Central memory CD4-positive, alpha-beta T cell (primary cell): ENCODE measurements at regions not wholly inside any gene's neighbourhood (a gene's known extent, or its start where the extent isn't known, plus 50 kb on each side); places are given as distances from the start of the nearest gene placed in this dataset.

Source experiments
- DNase-seq: peaks from one replicate; pipeline ENCODE4 v3.0.0; 2022

DNA sequence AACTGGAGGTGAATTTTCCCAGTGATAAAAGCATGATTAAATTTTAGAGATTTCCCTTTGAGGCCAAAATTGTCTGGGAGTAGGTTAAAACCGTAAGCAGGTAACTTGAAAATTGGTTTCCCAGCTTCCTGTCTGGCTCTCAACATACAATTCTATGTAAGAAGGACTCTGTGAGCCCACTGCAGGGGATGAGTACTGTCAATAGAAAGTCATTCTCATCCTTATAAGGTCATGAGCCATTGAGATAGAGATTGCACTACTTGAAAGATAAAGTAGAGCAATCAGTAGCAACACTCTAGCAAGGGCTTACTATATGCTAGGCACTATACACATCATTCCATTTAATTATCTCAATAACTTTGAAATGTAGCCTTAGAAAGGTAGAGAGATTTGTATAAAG lies 225.6 kb upstream of the HMGA2 start:
- DNase-seq, result no peak

DNA sequence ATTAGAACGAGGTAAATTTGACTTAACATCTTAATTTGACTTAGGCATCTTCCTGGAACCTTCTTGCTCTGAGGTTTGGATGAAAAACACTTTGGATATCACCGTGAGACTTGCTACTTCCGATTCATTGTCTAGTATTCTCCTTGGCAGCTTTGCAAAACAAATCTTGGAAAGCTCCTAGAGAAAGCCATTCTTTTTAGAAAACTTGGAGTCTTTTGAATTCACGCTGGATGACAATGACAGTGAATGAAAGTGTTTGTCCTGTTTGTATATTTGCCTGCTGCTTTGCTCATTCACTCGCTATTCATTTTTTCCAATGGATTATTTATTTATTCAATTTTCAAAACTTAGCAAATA lies 222.1 kb upstream of the HMGA2 start:
- no peak for DNase-seq

DNA sequence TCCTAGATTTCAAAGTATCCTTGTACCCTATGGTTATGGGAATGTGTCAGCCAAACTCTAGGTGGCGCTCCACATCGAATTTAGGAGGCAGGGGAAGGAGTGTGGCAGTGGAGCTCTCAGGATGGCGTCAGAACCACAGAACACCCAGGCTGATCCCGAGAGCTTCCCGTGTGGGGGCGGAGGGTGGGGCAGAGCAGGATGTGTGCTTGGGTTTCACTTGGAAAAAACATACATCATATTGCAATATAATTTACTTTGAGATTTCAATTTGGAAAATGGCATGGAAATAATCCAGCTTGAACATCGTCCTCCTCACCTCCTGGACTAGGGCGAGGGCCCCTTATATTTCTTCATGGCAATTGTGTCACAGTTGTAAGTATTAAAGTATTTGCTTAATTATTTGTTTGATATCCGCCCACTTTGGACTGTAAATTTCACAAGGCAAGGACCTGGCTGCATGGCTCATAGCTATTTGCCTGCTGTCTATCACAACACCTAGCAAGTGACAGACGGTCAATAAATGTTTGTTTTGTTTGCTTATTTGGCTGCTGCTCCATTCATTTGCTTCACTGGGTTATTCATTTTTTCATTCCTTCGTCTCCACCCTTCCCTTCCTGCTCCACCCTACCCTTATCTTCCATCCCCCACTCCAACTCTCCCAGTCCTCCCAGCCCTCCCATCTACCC lies 221.5 kb upstream of the HMGA2 start:
- no peak for DNase-seq

DNA sequence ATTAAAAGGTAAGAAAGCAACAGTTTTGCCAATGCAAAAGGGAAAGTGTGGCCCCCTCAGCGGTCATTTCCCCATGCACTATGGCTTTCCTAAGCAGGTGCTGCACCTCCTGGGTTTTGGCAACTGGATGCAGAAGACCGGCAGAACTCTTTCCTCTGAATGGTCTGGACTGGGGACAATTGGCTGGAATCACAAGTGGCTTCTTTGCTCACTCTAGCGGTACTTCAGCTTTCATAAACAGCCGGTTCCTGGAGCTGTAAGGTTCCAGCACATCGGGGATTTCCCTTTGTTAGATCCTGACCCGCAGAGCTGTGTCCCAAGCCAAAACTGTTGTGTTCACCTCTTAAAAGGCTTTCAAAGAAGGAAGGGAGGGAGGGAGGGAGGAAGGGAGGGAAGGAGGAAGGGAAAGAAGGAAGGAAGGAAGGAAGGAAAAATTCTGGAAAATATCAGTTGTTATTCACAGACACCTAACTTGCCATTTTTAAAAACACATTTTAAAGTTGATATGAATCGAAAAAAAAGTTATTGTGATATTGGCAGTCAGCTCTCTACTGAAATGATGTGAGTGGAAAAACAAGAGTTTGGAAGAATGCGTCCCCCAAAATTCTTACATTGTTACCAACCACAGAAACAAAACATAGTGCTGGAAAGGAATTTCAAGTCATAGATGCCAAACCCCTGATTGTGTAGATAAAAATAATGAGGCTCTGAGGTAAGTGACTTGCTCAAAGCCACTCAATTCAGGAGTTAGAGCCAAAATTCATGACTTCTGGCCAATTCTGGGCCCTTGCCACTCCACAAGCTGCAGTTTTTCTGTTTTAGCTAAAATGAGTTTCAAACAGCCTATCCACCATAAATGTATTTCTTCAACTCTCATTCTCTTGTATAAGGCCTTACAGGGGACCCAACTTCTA lies 220.6 kb upstream of the HMGA2 start:
- DNase-seq, result no peak

DNA sequence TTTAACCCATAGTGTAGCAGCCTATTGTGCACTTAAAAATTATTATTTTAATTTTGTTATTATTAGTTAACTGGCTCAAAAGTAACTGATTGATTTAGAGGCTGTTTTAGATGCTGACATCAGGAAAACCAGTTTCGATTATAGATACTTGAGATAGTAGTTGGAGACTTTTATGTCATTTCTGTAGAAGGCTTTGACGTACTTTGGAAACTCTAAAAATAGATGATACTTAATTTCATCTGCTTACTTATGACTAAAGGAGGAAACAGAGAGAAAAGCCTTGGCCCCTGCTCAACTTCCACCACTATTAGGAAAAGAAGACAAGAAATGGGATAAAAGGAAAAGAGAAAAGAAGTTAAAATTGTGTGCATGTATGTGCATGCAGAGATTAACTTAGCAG lies 219.3 kb upstream of the HMGA2 start:
- no peak for DNase-seq

DNA sequence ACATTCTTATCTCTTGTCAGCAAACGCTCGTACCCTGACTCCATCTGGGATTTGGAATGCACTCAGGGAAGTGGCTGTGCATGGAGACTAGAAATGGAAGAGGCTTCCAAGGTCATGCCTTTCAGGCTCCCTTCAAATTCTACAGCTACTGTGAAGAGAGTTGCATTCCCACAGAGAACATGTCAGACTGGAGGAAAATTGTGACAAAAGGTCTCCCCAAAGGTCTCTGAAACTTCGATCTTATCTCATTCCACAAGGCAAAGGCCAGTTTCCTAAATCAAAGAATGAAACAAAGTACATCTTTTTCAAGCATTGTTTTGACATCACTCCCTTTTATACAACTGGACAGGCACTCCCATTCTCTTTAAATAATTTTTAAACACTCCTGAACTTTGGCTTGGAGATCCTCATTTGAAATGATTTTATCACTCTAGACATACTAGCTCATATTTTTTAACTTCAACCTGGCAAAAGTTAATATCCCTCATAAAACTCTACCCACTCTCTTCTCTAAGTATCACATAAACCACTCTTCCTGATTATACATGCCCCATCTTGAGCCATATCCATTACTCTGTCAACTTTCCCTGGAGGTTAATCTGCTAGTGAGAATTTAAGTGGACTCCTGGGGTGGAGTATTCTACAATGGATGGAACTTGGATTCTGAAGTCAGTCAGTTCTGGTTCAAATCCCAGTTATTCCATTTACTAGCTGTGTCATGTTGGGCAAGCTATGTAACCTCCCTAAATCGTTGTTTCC lies 218.1 kb upstream of the HMGA2 start:
- DNase-seq, result no peak

DNA sequence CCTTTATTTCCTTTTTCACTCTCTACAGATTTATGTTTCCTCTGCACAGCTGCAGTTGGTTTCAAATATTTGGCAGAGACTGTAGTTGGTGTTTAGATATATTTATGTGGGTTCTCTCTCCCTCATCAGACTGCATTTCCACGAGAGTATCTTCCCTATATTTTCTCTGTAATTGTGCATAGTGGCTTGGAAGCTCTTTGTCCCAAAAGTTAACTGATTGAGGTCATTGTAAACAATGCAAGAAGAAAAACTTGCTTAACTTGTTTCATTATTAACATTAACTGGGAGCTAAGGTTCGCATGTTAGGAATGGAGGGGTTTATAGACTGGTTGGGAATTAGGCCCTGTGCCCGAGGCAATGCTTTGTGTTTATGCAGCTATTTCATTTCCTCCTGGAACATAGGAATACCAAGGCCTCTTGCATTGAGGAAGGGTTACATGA lies 216.9 kb upstream of the HMGA2 start:
- DNase-seq, result no peak

DNA sequence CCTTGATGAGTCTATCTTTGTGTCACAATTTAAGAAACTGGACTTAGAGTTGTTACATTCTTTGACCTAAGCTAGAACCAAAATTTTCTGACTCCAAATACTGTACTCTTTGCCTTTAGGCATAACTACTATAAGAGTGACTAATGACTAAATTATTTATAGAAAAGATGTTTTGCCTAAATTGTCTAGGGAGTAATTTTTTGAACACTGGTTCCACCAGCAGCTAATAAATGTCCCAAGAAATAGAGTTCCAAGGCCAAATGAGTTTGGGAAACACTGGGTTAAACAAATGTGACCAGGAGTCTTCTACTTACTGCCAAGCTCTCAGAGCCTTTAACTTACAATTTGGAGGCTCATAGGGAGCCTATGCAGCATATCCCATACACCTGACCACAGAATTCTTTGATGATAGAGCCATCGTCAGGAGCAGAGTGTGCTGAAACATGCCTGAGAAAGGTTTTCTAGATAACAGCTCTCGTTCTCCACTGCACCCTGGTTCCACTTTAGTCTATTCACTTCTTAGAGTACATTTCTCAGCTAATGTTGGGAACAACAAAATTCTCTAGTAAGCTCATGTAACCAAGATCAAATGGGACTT lies 215.9 kb upstream of the HMGA2 start:
- DNase-seq, result no peak

DNA sequence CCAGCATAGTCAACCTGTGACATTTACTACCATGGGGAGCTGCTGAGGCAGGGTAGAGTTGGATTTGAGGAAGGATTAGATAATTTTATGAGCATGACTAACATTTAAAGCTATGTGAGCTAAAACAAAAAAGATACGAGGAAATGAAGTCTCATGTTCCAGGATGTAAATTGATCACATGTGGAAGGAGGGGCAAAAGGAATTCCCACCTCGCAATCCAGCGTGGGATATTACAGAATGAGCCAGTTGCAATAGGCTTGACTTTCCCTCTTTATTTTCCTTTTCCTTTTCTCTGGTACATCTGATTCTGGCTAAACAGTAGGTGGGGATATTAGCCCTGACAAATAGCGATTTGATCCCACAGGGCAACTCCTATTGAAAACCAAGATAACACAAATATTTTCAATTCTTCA lies 214.9 kb upstream of the HMGA2 start:
- no peak for DNase-seq

DNA sequence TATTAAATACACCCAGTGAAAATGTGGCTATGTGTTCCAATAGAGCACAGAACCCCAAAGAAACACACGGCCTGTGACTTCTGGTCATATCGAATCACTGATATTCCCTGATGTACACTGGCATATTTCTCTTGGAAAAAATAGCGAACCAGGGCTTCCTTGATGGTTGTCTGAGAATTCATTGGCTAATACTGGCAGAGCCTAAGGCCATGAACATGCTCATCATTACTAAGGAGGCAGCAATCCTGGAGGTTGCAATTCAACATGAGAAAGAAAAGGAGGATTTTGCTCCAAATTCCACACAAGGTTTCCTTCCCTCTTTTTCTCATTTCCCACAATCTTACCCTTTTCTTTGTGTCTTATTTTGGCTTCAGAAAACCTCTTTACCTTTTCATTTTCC lies 212.9 kb upstream of the HMGA2 start:
- no peak for DNase-seq

DNA sequence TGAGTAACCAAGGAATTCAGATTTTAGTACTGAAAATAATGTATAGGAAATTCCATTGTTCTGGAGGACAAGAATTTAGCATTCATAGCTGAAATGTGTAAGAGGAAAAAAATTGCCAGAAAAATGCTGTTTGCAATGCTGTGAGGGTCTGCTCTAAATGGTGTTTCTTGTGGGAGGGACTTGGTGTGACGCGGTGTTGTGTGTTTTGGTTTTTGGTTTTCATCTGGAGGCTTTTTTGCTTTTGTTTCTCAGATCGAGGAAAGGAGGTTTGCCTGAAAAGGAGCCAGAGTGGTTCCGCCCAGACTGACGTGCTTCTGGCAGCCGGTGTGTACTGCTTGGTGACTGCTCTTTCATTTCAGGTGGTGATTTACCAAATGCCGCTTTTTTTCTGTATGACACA lies 211.8 kb upstream of the HMGA2 start:
- no peak for DNase-seq

DNA sequence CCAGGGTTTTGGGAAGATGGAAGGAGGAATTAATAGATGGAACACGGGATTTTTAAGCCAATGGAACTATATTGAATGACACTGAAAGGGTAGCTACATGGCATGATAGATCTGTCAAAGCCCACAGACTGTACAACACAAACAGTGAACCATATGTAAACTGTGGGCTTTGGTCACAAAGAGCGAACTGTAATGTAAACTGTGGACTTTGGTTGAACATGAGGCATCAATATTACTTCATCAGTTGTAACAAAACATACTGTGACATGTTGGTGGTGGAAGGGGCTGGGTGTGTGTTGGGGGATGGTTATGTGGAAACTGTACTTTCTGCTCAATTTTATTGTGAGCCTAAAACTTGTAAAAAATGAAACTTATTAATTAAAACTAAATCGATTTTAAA lies 210.6 kb upstream of the HMGA2 start:
- no peak for DNase-seq

DNA sequence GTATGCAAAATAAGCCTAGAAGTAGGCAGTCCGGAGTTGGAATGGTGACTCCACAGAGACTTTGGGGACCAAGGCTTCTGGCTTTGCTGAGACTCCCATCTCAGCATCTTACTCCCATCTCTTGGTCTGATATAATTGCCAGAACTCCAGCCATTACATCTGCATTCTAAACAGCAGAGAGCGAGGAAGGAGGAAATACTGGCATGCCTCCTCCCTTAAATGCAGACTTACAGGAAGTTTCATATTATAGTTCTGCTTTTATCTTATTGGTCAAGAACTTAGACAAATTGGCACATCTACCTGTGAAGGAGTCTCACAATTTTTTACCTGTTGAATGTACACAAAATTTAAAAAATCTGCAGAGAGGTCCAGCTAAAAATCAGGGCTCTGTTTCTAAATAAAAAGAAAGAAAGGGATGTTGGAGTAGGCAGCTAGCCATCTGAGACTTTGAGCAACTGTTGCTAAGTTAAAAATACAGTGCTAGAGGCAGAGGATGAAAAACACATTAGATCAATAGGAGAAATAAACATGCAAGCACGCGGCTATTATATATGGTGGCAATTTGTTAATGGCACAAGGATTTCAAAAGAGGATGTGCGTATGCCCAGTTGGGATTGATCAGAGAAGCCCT lies 209.9 kb upstream of the HMGA2 start:
- DNase-seq, result no peak

DNA sequence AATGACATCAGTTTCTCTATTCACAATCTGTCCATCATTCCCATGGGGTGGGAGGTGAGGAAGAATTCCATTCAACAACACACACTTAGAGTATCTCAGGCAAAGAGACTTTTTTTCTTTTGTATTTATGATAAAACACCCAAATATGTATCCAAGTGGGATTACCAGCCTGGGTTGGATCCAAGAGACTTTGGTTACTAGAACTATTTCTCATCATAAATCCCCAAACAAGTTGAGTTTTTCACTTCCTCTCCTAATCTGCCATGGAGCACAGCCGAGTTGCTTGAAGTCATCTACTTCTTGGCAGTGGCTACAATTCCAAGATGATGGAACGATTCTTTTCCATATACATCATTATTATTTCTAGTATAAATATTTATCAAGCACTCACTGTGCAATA lies 209.2 kb upstream of the HMGA2 start:
- no peak for DNase-seq

DNA sequence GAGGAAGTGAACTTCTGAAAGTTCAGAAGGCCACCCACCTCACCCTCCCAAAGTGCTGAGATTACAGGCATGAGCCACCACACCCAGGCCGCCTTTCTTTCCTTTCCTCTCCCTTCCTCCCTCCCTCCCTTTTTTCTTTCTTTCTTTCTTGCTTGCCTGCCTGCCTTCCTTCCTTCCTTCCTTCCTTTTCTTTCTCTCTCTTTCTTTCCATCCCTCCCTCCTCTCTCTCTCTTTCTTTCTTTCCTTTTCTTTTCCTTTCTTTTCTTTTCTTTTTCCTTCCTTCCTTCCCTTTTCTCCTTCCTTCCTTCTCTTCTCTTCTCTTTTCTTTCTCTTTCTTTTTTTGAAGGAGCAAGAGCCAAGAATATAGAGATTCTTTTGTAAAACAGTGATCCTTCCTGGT lies 208.3 kb upstream of the HMGA2 start:
- no peak for DNase-seq

DNA sequence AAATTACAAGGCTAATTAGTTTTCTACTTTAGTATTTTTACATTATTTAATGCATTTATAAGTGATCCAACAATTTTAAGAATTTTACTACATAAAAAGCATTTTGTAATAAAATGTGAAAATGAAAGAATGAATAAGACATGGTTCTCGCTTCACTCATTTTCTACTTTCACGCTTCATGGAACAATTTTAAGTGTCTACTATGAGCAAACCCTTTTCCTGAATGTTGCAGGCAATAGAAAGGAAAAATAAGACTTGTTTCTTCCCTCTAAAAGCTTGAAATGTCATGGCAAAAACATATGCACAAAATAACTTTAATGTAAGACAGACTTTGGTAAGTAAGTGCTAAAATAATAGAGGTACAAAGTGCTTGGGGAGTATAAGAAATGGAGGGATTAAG lies 205.7 kb upstream of the HMGA2 start:
- DNase-seq, result no peak

DNA sequence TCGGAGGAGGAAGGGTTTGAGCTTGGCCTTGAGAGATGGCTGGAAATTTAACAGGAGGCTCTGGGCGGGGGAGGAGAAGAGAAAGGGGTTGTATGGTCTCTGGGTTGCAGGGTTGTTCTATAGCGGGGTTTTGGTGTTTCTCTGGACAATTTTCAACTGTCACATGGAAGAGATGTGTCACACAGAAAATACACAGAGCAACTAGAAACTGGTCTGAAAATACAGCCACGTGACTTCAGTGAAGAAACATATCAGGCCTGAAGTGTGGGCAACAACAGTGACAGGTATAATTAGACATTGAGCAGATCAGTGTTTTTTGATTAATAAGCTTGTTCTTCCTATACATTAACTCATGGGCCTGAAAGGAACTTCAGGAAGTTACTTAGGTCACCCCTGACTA lies 205.3 kb upstream of the HMGA2 start:
- no peak for DNase-seq

DNA sequence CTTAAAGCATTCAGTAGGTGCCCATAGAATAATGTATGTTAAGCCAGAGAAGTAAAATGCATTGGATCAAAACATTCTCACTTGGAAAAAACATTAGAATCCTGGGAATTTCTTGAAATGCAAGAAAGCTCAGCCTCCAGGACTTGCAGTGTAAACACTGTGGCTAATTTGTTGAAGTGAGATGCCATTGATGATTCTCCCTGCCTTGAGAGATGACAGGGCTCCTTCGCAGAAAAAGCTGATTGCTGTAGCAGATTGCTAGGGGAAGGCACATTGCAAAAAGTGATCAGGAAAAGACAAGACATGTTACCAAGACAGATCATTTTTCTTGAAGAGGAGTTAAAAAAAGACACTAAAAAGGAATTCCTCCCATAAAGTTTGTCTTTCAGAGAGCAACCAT lies 204.2 kb upstream of the HMGA2 start:
- DNase-seq, result no peak

DNA sequence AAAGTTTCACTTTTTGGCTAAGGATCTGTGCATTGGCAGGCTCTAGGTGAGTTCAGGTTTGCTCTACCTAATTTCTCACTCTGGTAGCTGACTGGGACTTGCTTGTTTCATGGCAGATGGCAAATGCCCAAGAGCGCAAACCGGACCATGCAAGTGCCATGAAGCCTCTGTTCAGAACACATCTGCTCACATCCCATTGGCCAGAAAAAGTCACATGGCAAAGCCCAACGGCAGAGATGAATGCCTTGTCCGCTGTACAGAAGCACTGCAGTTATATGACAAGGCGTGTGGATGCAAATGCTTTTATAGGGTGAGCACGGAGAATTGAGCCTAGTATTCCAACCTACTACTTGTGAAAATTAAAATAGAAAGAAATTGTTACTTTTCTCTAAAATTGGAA lies 202.2 kb upstream of the HMGA2 start:
- no peak for DNase-seq

DNA sequence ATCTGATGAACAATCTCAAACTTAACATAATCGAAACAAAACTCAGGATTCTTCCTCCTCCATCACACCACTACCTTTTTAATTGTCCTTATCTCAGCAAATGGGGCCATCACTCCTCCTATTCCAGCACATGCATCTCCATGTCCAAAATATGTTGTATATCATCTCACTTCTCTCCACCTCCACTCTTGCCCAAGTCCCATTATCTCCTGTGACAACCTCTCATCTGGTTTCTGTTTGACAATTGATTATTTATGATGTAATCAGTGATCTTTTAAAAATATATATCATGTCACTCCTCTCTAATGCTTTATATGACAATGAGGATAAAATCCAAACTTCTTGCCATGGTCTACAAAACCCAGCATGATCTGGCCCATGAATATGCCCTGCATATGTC lies 200.8 kb upstream of the HMGA2 start:
- no peak for DNase-seq

DNA sequence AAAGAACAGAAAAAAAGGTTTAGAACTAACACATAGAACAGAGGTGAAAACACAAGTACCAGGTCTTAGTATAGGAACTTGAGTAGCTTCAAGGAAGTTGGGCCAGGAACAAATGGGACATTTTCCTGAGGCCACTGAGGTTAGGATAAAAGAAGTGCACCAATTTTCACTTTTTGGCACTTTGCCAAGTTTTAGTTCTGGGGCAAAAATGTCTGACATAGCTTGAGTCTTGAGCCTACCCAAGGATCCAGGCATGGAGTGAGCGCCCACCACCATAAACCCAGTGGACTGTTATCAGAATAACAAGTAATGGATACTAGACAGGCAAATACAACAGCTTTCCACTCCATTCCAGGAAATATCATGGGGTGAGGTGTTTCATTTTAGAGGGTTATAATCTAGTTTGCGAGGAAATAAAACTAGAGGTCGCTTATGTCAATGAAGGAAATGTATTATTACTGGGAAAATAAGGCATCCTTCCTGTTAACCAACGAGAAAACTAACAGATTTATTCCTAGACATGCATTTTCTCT lies 199.7 kb upstream of the HMGA2 start:
- no peak for DNase-seq

DNA sequence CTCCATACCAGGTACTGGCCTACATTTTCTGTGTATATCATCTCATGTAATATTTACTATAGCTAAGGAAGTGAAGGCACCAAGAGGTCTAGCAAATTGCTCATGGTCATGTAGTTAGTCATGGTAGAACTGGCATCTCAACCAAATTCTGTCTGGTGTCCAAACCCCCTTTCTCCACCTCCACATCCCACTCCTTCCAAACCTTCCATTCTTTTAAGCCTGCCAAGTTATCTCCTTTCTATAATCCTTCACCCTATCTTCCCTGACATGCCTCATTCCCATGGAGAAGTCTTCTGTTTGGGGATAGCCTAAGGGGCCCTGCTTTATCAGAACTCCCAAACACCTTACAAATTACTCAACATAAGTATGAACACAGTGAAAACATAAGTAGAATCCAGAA lies 196.2 kb upstream of the HMGA2 start:
- DNase-seq, result no peak

DNA sequence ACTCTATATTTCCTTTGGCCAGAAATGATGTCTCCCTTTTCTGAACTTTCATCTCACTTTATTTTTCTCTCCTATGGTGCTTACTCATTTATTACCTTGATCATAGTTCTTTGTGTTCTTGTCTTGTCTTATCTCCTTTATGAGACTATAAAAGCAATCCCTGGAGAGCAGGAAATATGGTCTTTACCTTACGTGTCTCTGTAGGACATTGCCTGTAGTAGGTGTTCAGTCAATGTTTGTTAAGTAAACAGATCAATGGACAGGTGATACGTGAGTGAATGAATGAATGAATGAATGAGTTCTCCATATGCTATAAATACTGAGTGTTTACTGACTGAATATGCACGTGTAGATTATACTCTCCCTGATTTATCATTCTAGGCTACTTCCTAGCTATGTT lies 193.7 kb upstream of the HMGA2 start:
- no peak for DNase-seq
